Neuronal stem cell (in vitro differentiated cells): ENCODE measurements at regions not wholly inside any gene's neighbourhood (a gene's known extent, or its start where the extent isn't known, plus 50 kb on each side); places are given as distances from the start of the nearest gene placed in this dataset. TPM values are rescaled to one million over a fixed set of nuclear protein-coding genes. Genes with fewer than 3 reads are reported as not detected.

Experiments used
- DNase-seq: peaks from one replicate; pipeline ENCODE4 v3.0.0-alpha.2; 2013; ENCODE audit warnings: low spot score
- H2AFZ ChIP-seq: one replicate; pipeline ENCODE4 v1.6.1; 2013; ENCODE audit warnings: mild to moderate bottlenecking, low read length, inconsistent platforms
- H2AK5ac ChIP-seq: 2 replicates; pipeline ENCODE4 v1.6.1; 2013; ENCODE audit warnings: low read depth, mild to moderate bottlenecking, inconsistent platforms, low read length, moderate library complexity, mixed read lengths
- H2BK120ac ChIP-seq: 2 replicates; pipeline ENCODE4 v1.6.1; 2013; ENCODE audit warnings: low read depth, mild to moderate bottlenecking, inconsistent platforms, low read length, moderate library complexity, mixed read lengths
- H2BK12ac ChIP-seq: one replicate; pipeline ENCODE4 v1.6.1; 2013; ENCODE audit warnings: low read length, inconsistent platforms
- H2BK15ac ChIP-seq: 2 replicates; pipeline ENCODE4 v1.6.1; 2013; ENCODE audit warnings: mild to moderate bottlenecking, low read length, inconsistent platforms, mixed read lengths
- H2BK5ac ChIP-seq: one replicate; pipeline ENCODE4 v1.6.1; 2013; ENCODE audit warnings: inconsistent platforms, mild to moderate bottlenecking, low read length, moderate library complexity
- H3K14ac ChIP-seq: one replicate; pipeline ENCODE4 v1.6.1; 2013; ENCODE audit warnings: low read length, inconsistent platforms
- H3K18ac ChIP-seq: 2 replicates; pipeline ENCODE4 v1.6.1; 2013; ENCODE audit warnings: low read length, inconsistent platforms
- H3K23ac ChIP-seq: 2 replicates; pipeline ENCODE4 v1.6.1; 2013; ENCODE audit warnings: low read depth, mild to moderate bottlenecking, mixed read lengths, low read length, inconsistent platforms; ENCODE audit not compliant: poor library complexity
- H3K27ac ChIP-seq: replicated peaks from 3 replicates; pipeline ENCODE4 v1.5.1; 2013; ENCODE audit warnings: low read length, inconsistent platforms
- H3K27me3 ChIP-seq, 3 experiments: 2 replicates each; pipeline ENCODE4 v1.6.1; 2013; ENCODE audit warnings: low read length in 3 of 3, mild to moderate bottlenecking in 2 of 3, inconsistent platforms in 1 of 3, low read depth in 1 of 3, mixed read lengths in 1 of 3, moderate library complexity in 1 of 3; ENCODE audit not compliant: control insufficient read depth in 3 of 3, insufficient read depth in 3 of 3
- H3K36me3 ChIP-seq, 2 donors: replicated peaks in 1 of 2; 2 replicates each; pipeline ENCODE4 v1.6.1; 2013; ENCODE audit warnings: low read length in 2 of 2; ENCODE audit not compliant: control insufficient read depth in 2 of 2, insufficient read depth in 2 of 2
- H3K4ac ChIP-seq: 2 replicates; pipeline ENCODE4 v1.6.1; 2013; ENCODE audit warnings: inconsistent platforms, mild to moderate bottlenecking, low read length, moderate library complexity
- H3K4me1 ChIP-seq, 2 donors: 1 replicate in 1 of 2; 2 replicates in 1 of 2; pipeline ENCODE4 v1.6.1; 2013; ENCODE audit warnings: low read length in 2 of 2, low read depth in 1 of 2; ENCODE audit not compliant: control insufficient read depth in 2 of 2, insufficient read depth in 1 of 2
- H3K4me2 ChIP-seq: one replicate; pipeline ENCODE4 v1.6.1; 2013; ENCODE audit warnings: mild to moderate bottlenecking, low read length, inconsistent platforms; ENCODE audit not compliant: insufficient read depth, poor library complexity, severe bottlenecking
- H3K4me3 ChIP-seq, 2 donors: 2 replicates each; pipeline ENCODE4 v1.5.1; 2013; ENCODE audit warnings: low read length in 2 of 2, mild to moderate bottlenecking in 2 of 2, inconsistent platforms in 1 of 2, moderate library complexity in 1 of 2
- H3K79me1 ChIP-seq: one replicate; pipeline ENCODE4 v1.6.1; 2013; ENCODE audit warnings: low read depth, mild to moderate bottlenecking, inconsistent platforms, low read length, moderate library complexity
- H3K9ac ChIP-seq: one replicate; pipeline ENCODE4 v1.6.1; 2013; ENCODE audit warnings: mild to moderate bottlenecking, low read depth, low read length, inconsistent platforms; ENCODE audit not compliant: poor library complexity
- H3K9me3 ChIP-seq, 2 donors: replicated peaks in 1 of 2; 2 replicates each; pipeline versions ENCODE3 to v1.6.1; 2013; ENCODE audit warnings: low read length in 2 of 2, mild to moderate bottlenecking in 2 of 2, inconsistent platforms in 1 of 2, low read depth in 1 of 2, mixed read lengths in 1 of 2, moderate library complexity in 1 of 2; ENCODE audit not compliant: control insufficient read depth in 2 of 2, insufficient read depth in 1 of 2
- H4K8ac ChIP-seq: one replicate; pipeline ENCODE4 v1.6.1; 2013; ENCODE audit warnings: low read depth, mild to moderate bottlenecking, inconsistent platforms, low read length, moderate library complexity
- H4K91ac ChIP-seq: one replicate; pipeline ENCODE4 v1.6.1; 2013; ENCODE audit warnings: low read length, low read depth, mild to moderate bottlenecking, inconsistent platforms; ENCODE audit not compliant: poor library complexity
- WGBS, 2 donors: extraction: QIAGEN DNeasy Blood & Tissue Kit; methylation state at CpG; one replicate each; pipeline ENCODE4 v1.1.7; 2013; ENCODE audit warnings: missing lambda C conversion rate in 2 of 2, mixed read lengths in 1 of 2; ENCODE audit not compliant: insufficient read length in 2 of 2, insufficient replicate concordance in 1 of 2; ENCODE audit errors: extremely low coverage in 2 of 2; 5-methylcytosine and 5-hydroxymethylcytosine counted together
- small RNA-seq: library from polyadenylated mRNA; stranded (forward); fragments of <200 nt; extraction: miRNeasy Mini kit (QIAGEN cat#:217004); gene quantifications from one replicate; pipeline ENCODE3, GENCODE V24; 2013; ENCODE audit not compliant: insufficient read depth

DNA sequence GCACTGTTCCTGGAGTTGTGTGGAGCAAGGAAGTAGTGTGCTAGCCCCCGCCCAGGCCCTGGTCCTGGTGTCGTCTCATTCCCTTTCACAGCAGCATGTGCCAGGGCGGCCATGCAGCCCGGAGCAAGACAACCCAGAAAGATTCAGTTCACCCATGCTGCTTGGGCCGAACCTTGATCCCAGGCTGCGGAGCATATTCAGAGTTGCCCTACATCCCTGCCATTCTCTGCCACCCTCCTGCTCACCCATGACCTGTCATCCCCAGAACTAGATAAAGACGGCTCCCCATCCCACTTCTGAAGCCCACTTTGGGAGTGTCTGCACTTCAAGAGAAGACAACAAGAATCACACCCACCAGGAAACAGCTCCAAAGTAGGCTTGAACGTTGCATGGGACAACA is 2452.5 kb downstream of the TP53TG3F start:
- Histone ChIP-seq H4K91ac (no peak overlapping the region), H2BK120ac (no peak overlapping the region), H3K14ac (no peak overlapping the region), H2BK5ac (no peak overlapping the region), H3K79me1 (no peaks in the 10 kb centered on the region), H3K27me3 (no peaks in the 10 kb centered on the region), H3K23ac (no peak overlapping the region), H3K9ac (no peak overlapping the region), H3K4me2 (no peak overlapping the region), H4K8ac (no peak overlapping the region), H3K4me1 (no peaks in the 10 kb centered on the region), H3K18ac (no peak overlapping the region), H3K9me3 (peaks cover 0 to 45% of the 10 kb centered on the region in 2 donors), H3K4ac (no peak overlapping the region), H2AK5ac (no peak overlapping the region), H3K4me3 (no peak overlapping the region), H2AFZ (no peak overlapping the region), H3K36me3 (no peaks in the 10 kb centered on the region), H2BK12ac (no peak overlapping the region), H2BK15ac (no peak overlapping the region), H3K27ac (no peak overlapping the region)
- DNase-seq, result no peak
- WGBS, 2 donors, result no CpG with 5 or more reads among the region's 8 CpGs

GRCh38 chr16:35931722-35932121 is 2472.3 kb downstream of the TP53TG3F start:
- H3K4ac ChIP-seq, result no peak overlapping the region
- H3K9me3 ChIP-seq, result peaks cover 0 to 5% of the 10 kb centered on the region in 2 donors
- whole genome bisulfite sequencing, 2 donors, result no CpG with 5 or more reads among the region's 3 CpGs

More at GRCh38 chr16:35931722-35932121, 2472.3 kb downstream of the TP53TG3F start:
- Histone ChIP-seq H4K91ac (no peak overlapping the region), H4K8ac (no peak overlapping the region), H3K4me1 (no peaks in the 10 kb centered on the region), H3K23ac (no peak overlapping the region), H2BK120ac (no peak overlapping the region), H3K27ac (no peak overlapping the region), H2BK5ac (no peak overlapping the region), H3K14ac (no peak overlapping the region), H3K18ac (no peak overlapping the region), H3K27me3 (no peaks in the 10 kb centered on the region), H3K9ac (no peak overlapping the region), H2BK15ac (no peak overlapping the region), H2AK5ac (no peak overlapping the region), H3K4me2 (no peak overlapping the region), H3K4me3 (no peak overlapping the region), H3K36me3 (no peaks in the 10 kb centered on the region), H3K79me1 (no peaks in the 10 kb centered on the region), H2AFZ (no peak overlapping the region), H2BK12ac (no peak overlapping the region)
- no peak for DNase-seq

Small RNAs in the stretch of these regions (small RNA-seq; reads per million reads assigned to genes)
- not detected for gene AC106785.1
- not detected for gene RNA5SP406
- not detected for gene RNA5SP407
- not detected for gene RNA5SP408
- gene RNA5SP409, result not detected
- gene RNA5SP410, result not detected
- gene RNA5SP411, result not detected
- not detected for gene RNA5SP412
- not detected for gene RNA5SP413
- not detected for gene RNA5SP414
- not detected for gene RNA5SP415
- gene RNA5SP416, result not detected
- not detected for gene RNA5SP417
- gene RNA5SP418, result not detected
- not detected for gene RNA5SP419
- gene RNA5SP420, result not detected
- not detected for gene RNA5SP421
- gene RNA5SP422, result not detected
- not detected for gene RNA5SP423
